ENCODE measurements at regions not wholly inside any gene's neighbourhood (a gene's known extent, or its start where the extent isn't known, plus 50 kb on each side); places are given as distances from the start of the nearest gene placed in this dataset.

DNA sequence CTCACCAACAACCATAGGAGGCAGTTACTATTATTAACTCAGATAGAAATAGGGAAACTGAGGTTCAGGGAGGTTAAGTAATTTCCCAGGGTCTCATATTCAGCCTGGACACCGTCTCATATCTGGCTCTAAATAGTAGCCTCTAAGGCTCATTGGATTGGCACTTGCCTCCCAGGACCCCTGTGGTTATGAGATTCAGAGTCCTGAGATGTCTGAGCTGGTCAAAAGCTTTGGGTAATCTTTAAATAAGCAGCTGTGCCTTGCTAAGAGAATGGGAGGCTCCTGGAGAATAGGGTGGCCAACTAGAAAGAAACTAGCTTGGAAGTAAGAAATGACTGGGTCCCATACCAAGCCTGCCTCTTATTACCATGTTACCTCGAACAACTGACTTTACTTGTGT is 50.3 kb upstream of the CRHR1 start:
- ChIA-PET POLR2A (ENCODE audit: unreplicated experiment) (no interaction called here), CTCF (no interaction called here)
- Histone ChIP-seq H4K91ac (ENCODE audit: insufficient read depth, low read depth, low read length) (no peak overlapping the region), H3K36me3 (ENCODE audit: control insufficient read depth, insufficient read depth, low read length) (no peaks in the 10 kb centered on the region), H4K20me1 (ENCODE audit: insufficient read depth, low read length) (no peaks in the 10 kb centered on the region), H3K27ac (ENCODE audit: insufficient read depth, low read length) (no peak overlapping the region), H3K9ac (ENCODE audit: low read depth, low read length) (no peak overlapping the region), H2AFZ (replicated peaks; ENCODE audit: low read length, poor library complexity) (no peak overlapping the region), H3K23ac (ENCODE audit: low read depth, low read length) (no peak overlapping the region), H3K4me2 (ENCODE audit: low read depth, low read length) (no peak overlapping the region), H3K9me1 (ENCODE audit: insufficient read depth, low read length) (no peaks in the 10 kb centered on the region), H2AK5ac (ENCODE audit: low read depth, low read length) (no peak overlapping the region), H4K8ac (ENCODE audit: low read depth in 2 of 2, low read length in 2 of 2) (no peak overlapping the region), H3K18ac (ENCODE audit: low read depth, low read length) (no peak overlapping the region), H3K79me1 (ENCODE audit: low read depth in 1 of 2, low read length in 2 of 2) (no peaks in the 10 kb centered on the region), H2BK15ac (ENCODE audit: low read depth, low read length) (no peak overlapping the region), H3K14ac (replicated peaks; ENCODE audit: low read depth, low read length) (no peak overlapping the region), H3K56ac (ENCODE audit: extremely low read depth, insufficient read depth, low read length) (no peak overlapping the region), H2BK120ac (ENCODE audit: low read depth, low read length) (no peak overlapping the region), H3K4ac (ENCODE audit: low read depth, low read length) (no peak overlapping the region), H2BK5ac (ENCODE audit: low read depth, low read length, poor library complexity, severe bottlenecking) (no peak overlapping the region), H2BK20ac (ENCODE audit: low read depth, low read length) (no peak overlapping the region), H2AK9ac (replicated peaks; ENCODE audit: low read depth, low read length, poor library complexity) (no peak overlapping the region), H3K4me1 (ENCODE audit: control insufficient read depth, insufficient read depth, low read length) (no peaks in the 10 kb centered on the region), H3K27me3 (ENCODE audit: control insufficient read depth, insufficient read depth, low read length) (no peaks in the 10 kb centered on the region; the same call in 1 of the 2 replicates), H4K5ac (ENCODE audit: low read depth, low read length) (no peak overlapping the region), H3K4me3 (ENCODE audit: insufficient read depth, low read depth, low read length) (no peak overlapping the region), H3K9me3 (ENCODE audit: control insufficient read depth, insufficient read depth, low read length) (peaks cover 4% of the 10 kb centered on the region)
- ATAC-seq (ENCODE audit: low read depth) (no peak), DNase-seq (no peak)
- intact Hi-C loops (cut with micrococcal nuclease) = no loop called here
- WGBS, 2 experiments (ENCODE audit: extremely low coverage in 2 of 2, insufficient read length in 1 of 2) = no CpG with 5 or more reads among the region's 2 CpGs
- in situ Hi-C loops (cut with MboI; ENCODE audit: low sequenced_read_pairs) = no loop called here
- BruUV-seq (replicated peaks) = no TSS peak
- dilution Hi-C loops (cut with HindIII; ENCODE audit: low sequenced_read_pairs, unreplicated experiment) = no loop called here
- TF ChIP-seq MAFK (IDR thresholded peaks at IDR 0.05; ENCODE audit: low read depth, low read length) (no peak), FOS (IDR thresholded peaks at IDR 0.05; ENCODE audit: low read depth, low read length) (no peak), BHLHE40 (IDR thresholded peaks at IDR 0.05; ENCODE audit: low read depth, low read length) (no peak), RCOR1 (IDR thresholded peaks at IDR 0.05; ENCODE audit: insufficient replicate concordance, low read length) (no peak), USF2 (IDR thresholded peaks at IDR 0.05; ENCODE audit: low read depth, low read length) (no peak), CHD1 (IDR thresholded peaks at IDR 0.05; ENCODE audit: low read depth, low read length) (no peak), MAZ (IDR thresholded peaks at IDR 0.05; ENCODE audit: borderline replicate concordance, low read depth, low read length) (no peak), NFE2L2 (IDR thresholded peaks at IDR 0.05; ENCODE audit: low read depth, low read length) (no peak), RFX5 (IDR thresholded peaks at IDR 0.05; ENCODE audit: low read depth, low read length) (no peak), CEBPB (IDR thresholded peaks at IDR 0.05; ENCODE audit: low read depth, low read length) (no peak), MXI1 (IDR thresholded peaks at IDR 0.05; ENCODE audit: borderline replicate concordance, low read depth, low read length) (no peak), SMC3 (IDR thresholded peaks at IDR 0.05; ENCODE audit: low read depth, low read length) (no peak), RAD21 (IDR thresholded peaks at IDR 0.05; ENCODE audit: low read length) (no peak), ELK1 (IDR thresholded peaks at IDR 0.05; ENCODE audit: borderline replicate concordance, low read depth, low read length) (no peak), POLR2A (IDR thresholded peaks at IDR 0.05; ENCODE audit: low read depth, low read length) (no peak)
- TF ChIP-seq, protein P1, sequence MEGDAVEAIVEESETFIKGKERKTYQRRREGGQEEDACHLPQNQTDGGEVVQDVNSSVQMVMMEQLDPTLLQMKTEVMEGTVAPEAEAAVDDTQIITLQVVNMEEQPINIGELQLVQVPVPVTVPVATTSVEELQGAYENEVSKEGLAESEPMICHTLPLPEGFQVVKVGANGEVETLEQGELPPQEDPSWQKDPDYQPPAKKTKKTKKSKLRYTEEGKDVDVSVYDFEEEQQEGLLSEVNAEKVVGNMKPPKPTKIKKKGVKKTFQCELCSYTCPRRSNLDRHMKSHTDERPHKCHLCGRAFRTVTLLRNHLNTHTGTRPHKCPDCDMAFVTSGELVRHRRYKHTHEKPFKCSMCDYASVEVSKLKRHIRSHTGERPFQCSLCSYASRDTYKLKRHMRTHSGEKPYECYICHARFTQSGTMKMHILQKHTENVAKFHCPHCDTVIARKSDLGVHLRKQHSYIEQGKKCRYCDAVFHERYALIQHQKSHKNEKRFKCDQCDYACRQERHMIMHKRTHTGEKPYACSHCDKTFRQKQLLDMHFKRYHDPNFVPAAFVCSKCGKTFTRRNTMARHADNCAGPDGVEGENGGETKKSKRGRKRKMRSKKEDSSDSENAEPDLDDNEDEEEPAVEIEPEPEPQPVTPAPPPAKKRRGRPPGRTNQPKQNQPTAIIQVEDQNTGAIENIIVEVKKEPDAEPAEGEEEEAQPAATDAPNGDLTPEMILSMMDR (conservative IDR thresholded peaks at IDR 0.05; ENCODE audit: low read depth, low read length) = no peak
